K562 (cell line): ENCODE measurements at regions not wholly inside any gene's neighbourhood (a gene's known extent, or its start where the extent isn't known, plus 50 kb on each side); places are given as distances from the start of the nearest gene placed in this dataset.

Experiments used
- ATAC-seq: fragments of 200-7000 bp; cut with Tn5 transposase; 3 replicates; pipeline ENCODE4 v1.9.1; 2020; ENCODE audit warnings: moderate library complexity
- BruUV-seq: library from RNA; stranded (reverse); fragments of 400-500 nt; replicated peaks from 2 replicates; lab custom pipeline; 2021; lab: Mats Ljungman, UMichigan
- CTCF ChIA-PET: fragments of 300-600 bp; formaldehyde crosslinking; extraction: SDS; loops from one replicate; lab custom pipeline; 2021; ENCODE audit warnings: low intra/inter-chr PET ratio; lab: Yijun Ruan, JAX
- POLR2A ChIA-PET: fragments of 300-600, 350-650 bp; sonication (Branson Sonifier 250); formaldehyde crosslinking; extraction: SDS; loops from one replicate; lab custom pipeline; 2021; ENCODE audit warnings: antibody characterized with exemption, inconsistent platforms; lab: Yijun Ruan, JAX
- DNase-seq, 4 experiments: peaks; one replicate each; pipeline versions ENCODE4 v3.0.0 to v3.0.0-alpha.2; 2011 to 2018; ENCODE audit warnings: low spot score in 3 of 4, mixed read lengths in 3 of 4; ENCODE audit errors: extremely low read depth in 1 of 4
- FAIRE-seq: peaks from 2 replicates; lab custom pipeline; 2011; peaks lifted over from hg19 to GRCh38; lab: Jason Lieb, UNC
- H2AFZ ChIP-seq: 2 replicates; pipeline ENCODE4 v1.6.0; 2011; ENCODE audit warnings: low read depth, low read length, control low read depth, inconsistent platforms
- H3K27ac ChIP-seq: fragments of 200-600 bp; 3 replicates; pipeline ENCODE4 v1.8.0; 2011; ENCODE audit warnings: low read depth, mild to moderate bottlenecking, control low read depth, inconsistent platforms, low read length, moderate library complexity, mixed read lengths; ENCODE audit errors: extremely low read depth
- H3K27me3 ChIP-seq, 2 experiments: fragments of 300-600 bp in 1 of 2; 2 replicates in 1 of 2; 3 replicates in 1 of 2; pipeline versions ENCODE4 v1.6.0 to v1.8.0; 2011; ENCODE audit warnings: inconsistent platforms in 2 of 2, low read length in 2 of 2, mild to moderate bottlenecking in 1 of 2, mixed read lengths in 1 of 2, moderate library complexity in 1 of 2; ENCODE audit not compliant: control insufficient read depth in 2 of 2, insufficient read depth in 2 of 2
- H3K36me3 ChIP-seq: fragments of 300-600 bp; 3 replicates; pipeline ENCODE4 v1.8.0; 2011; ENCODE audit warnings: mild to moderate bottlenecking, low read length, inconsistent platforms; ENCODE audit not compliant: control insufficient read depth, insufficient read depth
- H3K4me1 ChIP-seq, 2 experiments: fragments of 200-600 bp in 1 of 2; replicated peaks in 1 of 2; 2 replicates in 1 of 2; 3 replicates in 1 of 2; pipeline versions ENCODE4 v1.5.1 to v1.8.0; 2011; ENCODE audit warnings: inconsistent platforms in 2 of 2, low read length in 2 of 2, mild to moderate bottlenecking in 1 of 2, mixed read lengths in 1 of 2, moderate library complexity in 1 of 2; ENCODE audit not compliant: control insufficient read depth in 2 of 2, insufficient read depth in 2 of 2
- H3K4me2 ChIP-seq: 2 replicates; pipeline ENCODE4 v1.6.1; 2011; ENCODE audit warnings: low read length, control low read depth, inconsistent platforms, mixed read lengths; ENCODE audit not compliant: insufficient read depth
- H3K4me3 ChIP-seq: fragments of 200-600 bp; sonication (generic), shearing (Covaris generic); 2 replicates; pipeline ENCODE4 v1.5.1; 2016; ENCODE audit warnings: control low read depth, inconsistent platforms
- H3K79me2 ChIP-seq: fragments of 200-600 bp; 3 replicates; pipeline ENCODE4 v1.8.0; 2011; ENCODE audit warnings: low read length, inconsistent platforms; ENCODE audit not compliant: control insufficient read depth, insufficient read depth
- H3K9ac ChIP-seq, 2 experiments: 2 replicates each; pipeline versions ENCODE4 v1.6.0 to v1.6.1; 2011; ENCODE audit warnings: low read depth in 2 of 2, low read length in 2 of 2, control low read depth in 1 of 2, inconsistent platforms in 1 of 2, mild to moderate bottlenecking in 1 of 2, mixed read lengths in 1 of 2; ENCODE audit not compliant: insufficient read depth in 1 of 2
- H3K9me1 ChIP-seq: one replicate; pipeline ENCODE4 v1.6.0; 2011; ENCODE audit warnings: inconsistent platforms, mild to moderate bottlenecking, low read length, moderate library complexity; ENCODE audit not compliant: control insufficient read depth, insufficient read depth
- H3K9me3 ChIP-seq: replicated peaks from 2 replicates; pipeline ENCODE4 v1.5.1; 2011; ENCODE audit warnings: low read depth, low read length, inconsistent platforms; ENCODE audit not compliant: control insufficient read depth, insufficient read depth
- H4K20me1 ChIP-seq: replicated peaks from 2 replicates; pipeline ENCODE4 v1.6.1; 2011; ENCODE audit warnings: low read length, inconsistent platforms, mixed read lengths; ENCODE audit not compliant: control insufficient read depth, insufficient read depth
- ARNT ChIP-seq, 2 experiments: fragments of 450-650 bp; IDR thresholded peaks; 2 replicates each; pipeline ENCODE4 v1.6.1; 2016; ENCODE audit warnings: mild to moderate bottlenecking in 1 of 2
- BCOR ChIP-seq: fragments of 450-650 bp; IDR thresholded peaks from 2 replicates; pipeline ENCODE4 v1.6.1; 2016
- BHLHE40 ChIP-seq: IDR thresholded peaks from 2 replicates; pipeline ENCODE4 v1.6.1; 2011; ENCODE audit warnings: low read length, improper control_type of control experiment
- BMI1 ChIP-seq: fragments of 150-350 bp; IDR thresholded peaks from 2 replicates; pipeline ENCODE4 v1.6.1; 2014; ENCODE audit warnings: low read length
- EP300 ChIP-seq: IDR thresholded peaks from 2 replicates; pipeline ENCODE4 v1.6.1; 2012; ENCODE audit warnings: low read length, improper control_type of control experiment
- FOXJ2 ChIP-seq: fragments of 200-800 bp; sonication (Bioruptor generic); IDR thresholded peaks from 2 replicates; pipeline ENCODE4 v1.6.1; 2016; ENCODE audit warnings: missing genetic modification characterization, missing compliant biosample characterization
- FOXK1 ChIP-seq: sonication (generic); formaldehyde crosslinking; IDR thresholded peaks from 2 replicates; pipeline ENCODE4 v1.8.0; 2022; ENCODE audit warnings: missing genetic modification reagents, mild to moderate bottlenecking, borderline replicate concordance
- HMG20A ChIP-seq: fragments of 450-650 bp; formaldehyde crosslinking; conservative IDR thresholded peaks from 2 replicates; pipeline ENCODE4 v1.4.0; 2020; ENCODE audit warnings: mild to moderate bottlenecking, mixed read lengths
- LEF1 ChIP-seq: fragments of 450-650 bp; IDR thresholded peaks from 2 replicates; pipeline ENCODE4 v1.6.1; 2016; ENCODE audit warnings: mild to moderate bottlenecking
- MYBL2 ChIP-seq, 2 experiments: fragments of 450-650 bp in 1 of 2; sonication (generic) in 1 of 2; formaldehyde crosslinking in 1 of 2; IDR thresholded peaks; 2 replicates each; pipeline versions ENCODE4 v1.6.1 to v1.8.1; 2017 to 2022; ENCODE audit warnings: borderline replicate concordance in 1 of 2, inconsistent platforms in 1 of 2, low read depth in 1 of 2, mild to moderate bottlenecking in 1 of 2, missing genetic modification reagents in 1 of 2, moderate library complexity in 1 of 2
- NR3C1 ChIP-seq: sonication (generic); formaldehyde crosslinking; IDR thresholded peaks from 2 replicates; pipeline ENCODE4 v1.8.1; 2022; ENCODE audit warnings: missing genetic modification reagents
- PCBP2 ChIP-seq: fragments of 200-400 bp; formaldehyde crosslinking; IDR thresholded peaks from 2 replicates; pipeline ENCODE4 v1.6.1; 2018; ENCODE audit warnings: low read length, low read depth, mild to moderate bottlenecking, moderate library complexity; ENCODE audit not compliant: poor library complexity, severe bottlenecking
- RBM14 ChIP-seq: fragments of 200-400 bp; formaldehyde crosslinking; IDR thresholded peaks from 2 replicates; pipeline ENCODE4 v1.6.1; 2018; ENCODE audit warnings: low read depth, mild to moderate bottlenecking, low read length, moderate library complexity, borderline replicate concordance; ENCODE audit not compliant: insufficient read depth
- SMARCE1 ChIP-seq: fragments of 450-650 bp; IDR thresholded peaks from 2 replicates; pipeline ENCODE4 v1.7.1; 2016; ENCODE audit warnings: mild to moderate bottlenecking
- SREBF1 ChIP-seq: fragments of 150-350 bp; IDR thresholded peaks from 2 replicates; pipeline ENCODE4 v1.6.1; 2014; ENCODE audit warnings: antibody characterized with exemption, low read depth, low read length, borderline replicate concordance
- ZC3H4 ChIP-seq: sonication (generic); formaldehyde crosslinking; IDR thresholded peaks from 2 replicates; pipeline ENCODE4 v1.9.0; 2021; ENCODE audit warnings: missing genetic modification reagents, borderline replicate concordance
- ZNF444 ChIP-seq: fragments of 250-450 bp; sonication (Bioruptor Pico); IDR thresholded peaks from 2 replicates; pipeline ENCODE4 v1.4.0; 2020; ENCODE audit warnings: mild to moderate bottlenecking, moderate library complexity
- ZNF695 ChIP-seq: fragments of 450-650 bp; formaldehyde crosslinking; IDR thresholded peaks from 2 replicates; pipeline ENCODE4 v1.4.0; 2020; ENCODE audit warnings: mild to moderate bottlenecking, moderate library complexity
- in situ Hi-C: fragments of 300-500 bp; cut with MboI; formaldehyde crosslinking; loops from 4 replicates; pipeline ENCODE4 v1.15.0; 2018; ENCODE audit warnings: inconsistent platforms, mixed read lengths
- intact Hi-C: fragments of 100-400 bp; cut with micrococcal nuclease; formaldehyde crosslinking; loops from 2 replicates; pipeline ENCODE4 v1.14.2; 2022
- TF ChIP-seq, protein P1 (sequence below): fragments of 450-650 bp; IDR thresholded peaks from 2 replicates; pipeline ENCODE4 v1.6.1; 2017; ENCODE audit warnings: antibody characterized with exemption, mild to moderate bottlenecking
- TF ChIP-seq, protein P2 (sequence below): sonication (generic); formaldehyde crosslinking; IDR thresholded peaks from 2 replicates; pipeline ENCODE4 v1.8.1; 2022; ENCODE audit warnings: missing genetic modification reagents

DNA sequence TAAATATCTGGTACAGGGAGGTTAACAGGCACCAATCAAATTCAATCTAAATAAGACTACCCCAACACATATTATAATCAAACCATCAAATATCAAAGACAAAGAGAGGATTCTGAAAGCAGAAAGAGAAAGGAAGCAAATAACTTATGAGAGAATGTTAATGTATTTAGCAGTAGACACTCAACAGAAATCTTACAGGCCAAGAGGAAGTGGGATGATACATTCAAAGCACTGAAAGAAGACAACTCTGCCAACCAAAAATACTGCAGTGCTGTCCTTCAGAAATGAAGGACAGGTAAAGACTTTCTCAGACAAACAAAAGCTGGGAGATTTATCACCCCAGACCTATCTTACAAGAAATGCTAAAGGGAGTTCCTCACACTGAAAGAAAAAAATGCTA, 95.9 kb upstream of the PTHLH start (continued):
- no peak for TF ChIP-seq ZNF695 (CRISPR knock-in tag)
- no peak for TF ChIP-seq BCOR
- TF ChIP-seq LEF1: no peak
- no peak for TF ChIP-seq SREBF1
- TF ChIP-seq NR3C1 (CRISPR knock-in tag): no peak

DNA sequence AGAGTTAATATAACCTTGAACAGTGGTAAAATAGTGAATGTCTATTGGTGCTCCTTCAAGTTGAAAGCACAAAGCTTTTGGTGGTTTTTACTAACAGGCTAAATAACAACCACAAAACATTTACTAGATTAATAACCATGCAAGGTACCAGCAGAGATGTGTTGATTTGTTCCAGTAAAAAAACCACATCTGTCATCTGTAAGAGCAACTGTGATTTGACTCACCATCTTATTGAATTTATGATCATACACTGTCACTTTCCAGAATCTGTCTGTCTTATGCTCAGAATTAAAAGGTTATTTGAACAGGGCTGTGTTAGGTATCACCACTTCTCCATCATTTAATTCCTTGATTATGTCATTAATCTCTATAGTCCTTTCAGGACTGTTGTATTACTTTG, 107.0 kb upstream of the PTHLH start:
- Histone ChIP-seq H4K20me1 (no peaks in the 10 kb centered on the region), H3K36me3 (no peaks in the 10 kb centered on the region), H3K4me1 (no peaks in the 10 kb centered on the region), H3K9me1 (no peaks in the 10 kb centered on the region), H3K4me3 (no peak overlapping the region), H3K79me2 (no peaks in the 10 kb centered on the region), H3K9me3 (no peaks in the 10 kb centered on the region), H3K27me3 (no peaks in the 10 kb centered on the region), H3K27ac (no peak overlapping the region), H3K4me2 (no peak overlapping the region), H3K9ac (no peak overlapping the region), H2AFZ (no peak overlapping the region)
- no peak for DNase-seq
- BruUV-seq: no TSS peak
- intact Hi-C loops (no loop called here), in situ Hi-C loops (no loop called here)
- FAIRE-seq: no peak
- no peak for ATAC-seq
- POLR2A ChIA-PET: no interaction called here
- CTCF ChIA-PET: no interaction called here
- TF ChIP-seq MYBL2 (IDR thresholded peaks at IDR 0.05; ENCODE audit: low read depth): no peak
- TF ChIP-seq MYBL2 (CRISPR knock-in tag; IDR thresholded peaks at IDR 0.05; ENCODE audit: borderline replicate concordance): no peak
- TF ChIP-seq RBM14: no peak
- TF ChIP-seq HMG20A: no peak
- TF ChIP-seq ZC3H4 (CRISPR knock-in tag): no peak
- TF ChIP-seq, protein P1, sequence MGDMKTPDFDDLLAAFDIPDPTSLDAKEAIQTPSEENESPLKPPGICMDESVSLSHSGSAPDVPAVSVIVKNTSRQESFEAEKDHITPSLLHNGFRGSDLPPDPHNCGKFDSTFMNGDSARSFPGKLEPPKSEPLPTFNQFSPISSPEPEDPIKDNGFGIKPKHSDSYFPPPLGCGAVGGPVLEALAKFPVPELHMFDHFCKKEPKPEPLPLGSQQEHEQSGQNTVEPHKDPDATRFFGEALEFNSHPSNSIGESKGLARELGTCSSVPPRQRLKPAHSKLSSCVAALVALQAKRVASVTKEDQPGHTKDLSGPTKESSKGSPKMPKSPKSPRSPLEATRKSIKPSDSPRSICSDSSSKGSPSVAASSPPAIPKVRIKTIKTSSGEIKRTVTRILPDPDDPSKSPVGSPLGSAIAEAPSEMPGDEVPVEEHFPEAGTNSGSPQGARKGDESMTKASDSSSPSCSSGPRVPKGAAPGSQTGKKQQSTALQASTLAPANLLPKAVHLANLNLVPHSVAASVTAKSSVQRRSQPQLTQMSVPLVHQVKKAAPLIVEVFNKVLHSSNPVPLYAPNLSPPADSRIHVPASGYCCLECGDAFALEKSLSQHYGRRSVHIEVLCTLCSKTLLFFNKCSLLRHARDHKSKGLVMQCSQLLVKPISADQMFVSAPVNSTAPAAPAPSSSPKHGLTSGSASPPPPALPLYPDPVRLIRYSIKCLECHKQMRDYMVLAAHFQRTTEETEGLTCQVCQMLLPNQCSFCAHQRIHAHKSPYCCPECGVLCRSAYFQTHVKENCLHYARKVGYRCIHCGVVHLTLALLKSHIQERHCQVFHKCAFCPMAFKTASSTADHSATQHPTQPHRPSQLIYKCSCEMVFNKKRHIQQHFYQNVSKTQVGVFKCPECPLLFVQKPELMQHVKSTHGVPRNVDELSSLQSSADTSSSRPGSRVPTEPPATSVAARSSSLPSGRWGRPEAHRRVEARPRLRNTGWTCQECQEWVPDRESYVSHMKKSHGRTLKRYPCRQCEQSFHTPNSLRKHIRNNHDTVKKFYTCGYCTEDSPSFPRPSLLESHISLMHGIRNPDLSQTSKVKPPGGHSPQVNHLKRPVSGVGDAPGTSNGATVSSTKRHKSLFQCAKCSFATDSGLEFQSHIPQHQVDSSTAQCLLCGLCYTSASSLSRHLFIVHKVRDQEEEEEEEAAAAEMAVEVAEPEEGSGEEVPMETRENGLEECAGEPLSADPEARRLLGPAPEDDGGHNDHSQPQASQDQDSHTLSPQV: no peak
- no peak for TF ChIP-seq PCBP2
- TF ChIP-seq EP300: no peak
- TF ChIP-seq FOXJ2 (tag): no peak
- TF ChIP-seq, protein P2, sequence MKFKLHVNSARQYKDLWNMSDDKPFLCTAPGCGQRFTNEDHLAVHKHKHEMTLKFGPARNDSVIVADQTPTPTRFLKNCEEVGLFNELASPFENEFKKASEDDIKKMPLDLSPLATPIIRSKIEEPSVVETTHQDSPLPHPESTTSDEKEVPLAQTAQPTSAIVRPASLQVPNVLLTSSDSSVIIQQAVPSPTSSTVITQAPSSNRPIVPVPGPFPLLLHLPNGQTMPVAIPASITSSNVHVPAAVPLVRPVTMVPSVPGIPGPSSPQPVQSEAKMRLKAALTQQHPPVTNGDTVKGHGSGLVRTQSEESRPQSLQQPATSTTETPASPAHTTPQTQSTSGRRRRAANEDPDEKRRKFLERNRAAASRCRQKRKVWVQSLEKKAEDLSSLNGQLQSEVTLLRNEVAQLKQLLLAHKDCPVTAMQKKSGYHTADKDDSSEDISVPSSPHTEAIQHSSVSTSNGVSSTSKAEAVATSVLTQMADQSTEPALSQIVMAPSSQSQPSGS: no peak
- no peak for TF ChIP-seq FOXK1
- no peak for TF ChIP-seq BHLHE40
- TF ChIP-seq ZNF444 (CRISPR knock-in tag): no peak
- TF ChIP-seq ARNT (IDR thresholded peaks at IDR 0.05): no peak
- no peak for TF ChIP-seq SMARCE1
- TF ChIP-seq BMI1: no peak
